ENCODE measurements at regions not wholly inside any gene's neighbourhood (a gene's known extent, or its start where the extent isn't known, plus 50 kb on each side); places are given as distances from the start of the nearest gene placed in this dataset.

- TF ChIP-seq CTCF (IDR thresholded peaks at IDR 0.05; ENCODE audit: low read depth, low read length, poor library complexity, severe bottlenecking) (no peak), EZH2phosphoT487 (IDR thresholded peaks at IDR 0.05; ENCODE audit: borderline replicate concordance, low read length) (no peak)
Observed at GRCh38 chr7:118757066-118757465, 532.6 kb downstream of the ANKRD7 start.

Measured in DOHH2 (cell line).